HG03521 (cell line): ENCODE measurements at regions not wholly inside any gene's neighbourhood (a gene's known extent, or its start where the extent isn't known, plus 50 kb on each side); places are given as distances from the start of the nearest gene placed in this dataset.

Experiments
- ATAC-seq: cut with Tn5 transposase; IDR thresholded peaks from one replicate; pipeline ENCODE4 v1.9.1; 2021; ENCODE audit warnings: mild to moderate bottlenecking, moderate library complexity; ENCODE audit not compliant: unreplicated experiment

DNA sequence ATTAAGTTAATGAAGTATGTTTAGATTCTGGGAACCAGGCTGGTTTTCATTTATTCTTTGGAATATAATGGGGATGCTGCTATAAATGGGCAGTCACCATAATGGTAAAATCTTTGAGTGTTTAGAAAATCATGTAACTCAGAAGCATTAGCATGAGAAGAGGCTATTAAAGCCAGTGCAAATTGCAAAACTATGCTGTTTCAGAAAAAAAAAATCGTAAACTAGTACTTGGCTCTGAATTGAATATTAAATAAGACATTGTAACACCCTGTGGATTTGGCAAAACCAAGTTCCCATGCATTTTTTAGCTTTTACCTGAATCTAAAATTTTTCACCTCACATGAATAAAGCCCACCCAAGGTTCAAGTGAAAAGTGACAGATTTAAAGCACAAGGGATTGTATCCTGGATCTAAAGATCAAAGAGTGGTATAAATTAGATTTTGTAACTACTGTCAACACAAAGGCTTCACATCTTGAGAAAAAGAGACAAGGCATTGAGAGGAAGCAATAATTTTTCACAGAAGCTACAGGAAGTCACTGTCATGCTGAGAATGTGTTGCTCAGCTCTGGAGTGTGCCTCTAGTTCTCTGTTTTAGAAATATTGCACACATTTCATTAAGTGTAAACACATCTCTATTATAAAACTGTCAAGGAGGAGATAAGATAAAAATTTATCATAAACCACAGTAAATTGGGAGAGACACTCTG lies 142.2 kb downstream of the ABCA8 start:
- no peak for ATAC-seq

DNA sequence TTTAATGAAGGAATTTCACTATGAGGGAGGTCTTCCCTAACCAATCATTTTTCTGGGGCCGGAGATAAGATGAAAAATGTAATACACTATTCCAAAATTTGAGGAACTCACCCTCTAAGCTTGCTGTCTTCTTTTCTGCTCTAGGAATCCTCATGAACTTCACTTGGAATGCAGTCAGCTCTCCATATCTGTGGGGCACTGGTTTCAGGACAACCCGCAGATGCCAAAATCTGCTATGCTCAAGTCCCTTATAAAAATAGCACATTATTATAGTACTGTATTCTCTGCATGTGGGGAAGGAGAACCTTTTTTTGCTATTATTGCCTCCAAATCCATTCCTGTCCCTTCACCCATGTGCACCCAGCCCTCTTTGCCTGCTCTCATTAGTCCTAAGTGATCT lies 146.0 kb downstream of the ABCA8 start:
- ATAC-seq, result no peak

DNA sequence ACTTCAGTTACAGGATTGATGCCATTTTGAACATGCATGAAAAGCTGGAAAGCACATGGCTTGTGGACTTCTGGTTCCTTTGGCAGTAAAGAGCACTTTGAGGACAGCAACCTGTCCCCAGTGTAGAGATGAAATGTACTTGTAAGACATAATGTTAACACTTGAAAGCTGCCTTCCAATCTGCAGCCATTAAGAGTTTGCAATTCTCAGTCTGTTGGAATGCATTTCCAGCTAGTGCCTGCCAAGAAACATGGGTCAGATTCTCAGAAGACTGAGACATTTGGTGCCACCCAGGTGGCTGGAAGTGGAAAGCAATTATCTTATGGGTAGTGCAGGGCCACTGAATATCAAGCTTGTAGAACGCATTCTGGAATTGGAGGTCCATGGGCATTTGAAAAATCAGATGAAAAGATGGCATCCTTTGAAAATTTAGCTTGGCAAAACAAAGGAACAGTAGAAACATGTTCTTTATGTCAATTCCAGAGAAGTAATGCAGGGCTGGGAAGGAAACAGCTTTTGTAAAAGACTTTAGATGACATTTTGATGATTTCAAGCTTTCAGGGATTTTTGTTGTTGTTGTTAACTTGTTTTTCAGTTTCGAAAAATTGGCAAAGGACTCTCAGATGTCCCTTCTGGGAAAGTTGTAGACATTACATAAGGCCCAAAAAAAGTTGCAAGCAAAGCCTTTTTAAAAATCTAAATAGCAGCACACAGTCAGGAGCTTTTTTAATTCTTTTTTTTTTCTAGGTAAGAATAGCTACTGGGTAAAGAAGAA lies 147.0 kb downstream of the ABCA8 start:
- no peak for ATAC-seq

DNA sequence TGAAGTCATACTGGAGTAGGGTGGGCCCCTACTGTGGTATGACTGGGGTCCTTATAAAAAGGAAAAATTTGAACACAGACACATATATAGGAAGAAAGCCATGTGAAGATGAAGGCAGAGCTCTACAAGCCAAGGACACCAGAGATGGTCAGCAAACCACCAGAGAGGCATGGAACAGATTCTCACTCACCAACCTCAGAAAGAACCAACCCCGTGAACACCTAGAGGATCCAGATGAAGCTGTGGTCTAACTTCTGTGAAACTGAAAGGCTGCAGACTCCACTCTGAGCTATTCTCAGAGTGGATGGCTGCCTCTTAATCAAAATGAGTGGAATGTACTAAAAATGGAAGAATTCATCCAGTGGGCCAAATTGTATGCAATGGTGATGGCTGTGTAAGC lies 149.6 kb downstream of the ABCA8 start:
- ATAC-seq, result no peak

- no peak for ATAC-seq
Observed at GRCh38 chr17:68804777-68805520, 150.2 kb downstream of the ABCA8 start.

- ATAC-seq, result no peak
Observed at GRCh38 chr17:68803164-68803929, 151.8 kb downstream of the ABCA8 start.

DNA sequence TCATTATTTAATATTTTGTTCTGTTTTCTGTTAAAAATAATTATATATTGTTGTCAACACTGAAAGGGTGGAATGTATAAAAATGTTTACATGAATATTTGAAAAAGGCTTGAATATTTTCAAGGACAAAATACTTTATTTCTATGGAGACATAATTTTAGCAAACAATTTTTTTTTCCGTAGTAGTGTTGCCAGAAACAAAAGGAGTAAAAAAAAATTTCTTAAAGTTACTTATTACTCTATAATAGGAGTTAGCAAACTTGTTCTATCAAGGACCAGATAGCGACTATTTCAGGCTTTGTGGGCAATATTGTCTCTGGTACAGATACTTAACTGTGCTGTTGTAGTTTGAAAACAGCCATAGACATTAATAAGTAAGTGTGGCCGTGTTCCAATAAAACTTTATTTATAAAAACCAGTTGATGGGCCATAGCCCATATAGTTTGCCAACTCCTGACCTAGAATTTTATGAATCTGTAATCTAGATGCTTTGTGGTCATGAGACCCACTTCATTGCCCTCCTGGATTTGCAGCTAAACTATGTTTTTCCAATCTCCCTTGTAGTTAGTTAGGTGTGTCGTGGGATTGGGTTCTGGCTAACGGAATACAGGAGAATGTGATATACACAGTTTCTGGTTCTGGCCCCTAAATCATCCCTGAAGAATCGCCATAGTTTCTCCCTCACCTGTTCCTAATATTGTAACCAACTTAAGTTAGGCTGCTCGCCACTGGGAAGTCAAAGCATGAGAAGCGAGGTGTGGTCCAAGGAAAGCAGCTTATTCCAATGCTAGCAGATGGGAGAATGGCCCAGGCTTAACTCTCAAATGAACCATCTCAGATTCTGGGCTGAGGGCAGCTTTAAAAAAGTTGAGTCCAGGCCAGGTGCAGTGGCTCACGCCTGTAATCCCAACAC lies 153.6 kb downstream of the ABCA8 start:
- no peak for ATAC-seq

GRCh38 chr17:68800751-68801150 lies 154.4 kb downstream of the ABCA8 start:
- ATAC-seq, result no peak

- ATAC-seq, result no peak
Observed at GRCh38 chr17:68794636-68795434, 160.4 kb downstream of the ABCA8 start.

DNA sequence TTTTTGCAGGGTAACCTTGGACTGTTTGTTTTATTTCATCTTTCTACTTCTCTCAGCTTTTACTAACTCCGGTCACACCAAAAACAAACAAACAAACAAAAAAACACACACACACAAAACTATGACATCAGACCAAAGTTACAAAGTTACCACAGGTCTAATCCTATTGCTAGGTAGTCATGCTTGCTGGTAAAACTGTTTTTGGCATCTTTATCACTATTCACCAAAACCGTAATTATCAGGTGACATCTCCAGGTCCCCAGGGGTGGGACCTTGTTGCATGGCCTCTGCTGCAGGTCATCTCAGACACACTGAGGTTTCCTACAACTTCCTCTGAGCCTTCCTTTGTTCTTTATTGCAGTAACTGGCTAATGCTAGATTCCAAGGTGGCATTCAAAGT lies 162.3 kb downstream of the ABCA8 start:
- no peak for ATAC-seq

DNA sequence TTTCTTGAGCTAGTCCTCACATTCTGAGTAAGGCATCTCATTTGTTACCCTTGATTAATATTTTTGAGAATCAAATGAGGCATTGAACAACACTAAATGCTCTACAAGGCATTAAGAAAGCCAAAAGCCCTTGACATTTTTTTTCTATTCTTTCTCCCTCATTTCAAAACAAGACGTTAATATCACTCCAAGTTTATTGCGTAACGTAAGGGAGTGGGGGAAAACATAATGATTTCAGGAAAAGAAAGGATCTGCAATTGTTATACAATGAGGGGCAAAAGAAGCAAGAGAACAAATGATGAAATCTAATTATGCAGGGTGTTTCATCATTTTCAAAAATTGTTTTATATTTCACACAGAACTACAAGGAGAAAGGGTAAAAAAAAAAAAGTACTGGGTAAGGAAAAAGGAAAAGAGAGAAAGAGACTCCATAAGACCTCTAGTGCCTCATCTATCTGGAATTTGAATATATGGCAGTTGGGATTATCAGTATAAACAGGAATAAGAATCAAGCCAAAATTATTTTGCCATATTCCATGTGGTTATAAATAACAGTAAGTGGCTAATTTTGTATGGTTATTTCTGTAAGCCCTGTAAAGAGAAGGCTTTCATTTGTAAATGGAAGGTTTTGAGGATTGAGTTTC lies 163.0 kb downstream of the ABCA8 start:
- no peak for ATAC-seq

DNA sequence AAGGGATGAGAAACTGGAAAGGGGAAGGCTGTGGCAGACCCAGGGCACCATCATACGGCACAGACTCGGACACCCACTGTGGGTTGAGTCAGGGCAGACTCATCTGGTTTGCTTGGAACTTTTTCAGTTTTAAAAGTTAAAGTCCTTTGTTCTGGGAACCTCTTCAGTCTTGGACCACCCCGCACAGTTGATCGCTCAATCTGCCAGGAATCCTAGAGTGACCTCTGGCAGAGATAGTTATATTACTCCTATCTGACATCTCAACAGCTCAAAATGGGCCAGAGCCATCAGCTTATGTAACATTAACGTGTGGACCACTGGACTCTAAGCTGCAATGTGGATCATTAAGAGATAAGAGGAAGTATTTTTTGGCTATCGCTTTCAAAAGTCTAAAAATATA lies 164.3 kb downstream of the ABCA8 start:
- no peak for ATAC-seq

DNA sequence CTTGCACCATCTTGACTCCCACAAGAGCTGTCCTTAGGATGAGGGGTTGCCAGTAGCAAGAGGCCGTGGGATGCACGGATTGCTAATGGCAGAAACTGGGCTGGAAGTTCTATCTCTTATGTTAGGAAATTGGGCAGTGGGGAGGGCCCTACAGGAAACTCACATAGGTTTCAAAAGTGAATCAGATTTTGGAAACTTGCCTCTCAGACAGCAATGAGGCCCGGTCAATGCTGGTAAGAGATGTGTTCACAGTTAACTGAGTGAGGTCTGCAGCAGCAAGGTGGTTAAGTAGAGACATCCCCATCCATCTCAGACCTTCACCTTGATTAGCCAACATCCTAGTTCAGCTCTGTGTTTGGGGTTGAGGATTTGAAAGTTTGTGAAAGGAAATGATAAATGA lies 164.7 kb downstream of the ABCA8 start:
- no peak for ATAC-seq

GRCh38 chr17:68789203-68789962 lies 165.8 kb downstream of the ABCA8 start:
- ATAC-seq, result no peak

DNA sequence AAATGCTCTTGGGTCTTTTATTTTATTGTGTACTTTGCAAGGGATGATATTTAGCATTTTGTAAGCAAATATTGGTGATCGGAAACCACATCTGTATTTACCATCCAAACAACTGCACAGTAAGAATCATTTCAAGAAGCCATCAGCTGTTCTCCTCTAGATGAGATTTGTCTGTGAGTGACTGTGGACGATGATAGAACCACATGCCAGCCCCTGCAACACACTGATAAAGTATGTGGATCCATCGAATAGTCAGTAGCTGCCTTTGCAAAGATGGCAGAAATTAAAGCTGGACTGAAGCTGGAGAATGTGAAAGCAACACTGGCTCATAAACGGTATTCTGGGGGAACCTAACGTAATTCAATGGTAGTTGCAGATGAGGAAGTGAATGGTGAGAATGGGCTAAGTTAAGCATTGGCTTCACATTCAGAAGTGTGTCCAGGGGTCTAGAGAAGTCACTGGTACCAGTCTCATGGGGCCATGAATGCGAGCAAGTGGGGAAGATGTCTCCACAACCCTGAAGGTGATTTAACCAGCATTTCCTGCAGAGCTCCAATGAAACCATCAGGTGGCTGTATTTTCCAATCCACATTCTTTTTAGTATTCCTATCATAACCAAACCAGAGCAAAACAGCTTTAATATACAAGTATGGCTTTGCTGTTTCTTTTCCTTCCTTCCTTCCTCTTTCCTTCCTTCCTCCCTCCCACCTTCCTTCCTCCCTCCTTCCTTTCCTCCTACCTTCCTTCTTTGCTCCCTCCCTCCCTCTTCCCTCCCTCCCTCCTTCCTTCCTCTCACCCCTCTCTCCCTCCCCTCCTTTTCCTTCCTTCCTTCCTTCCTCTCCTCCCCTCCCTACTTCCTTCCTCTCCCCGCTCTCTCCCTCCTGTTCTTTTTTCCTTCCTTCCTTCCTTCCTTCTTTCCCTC lies 169.4 kb downstream of the ABCA8 start:
- no peak for ATAC-seq

- no peak for ATAC-seq
Observed at GRCh38 chr17:68784431-68784830, 170.8 kb downstream of the ABCA8 start.

GRCh38 chr17:68783861-68784260 lies 171.3 kb downstream of the ABCA8 start:
- ATAC-seq, result no peak
